Peyer's patch (tissue), 4 donors: ENCODE measurements at regions not wholly inside any gene's neighbourhood (a gene's known extent, or its start where the extent isn't known, plus 50 kb on each side); places are given as distances from the start of the nearest gene placed in this dataset.

ENCODE experiments used
- POLR2A ChIP-seq, 2 donors: fragments of 450-650 bp; IDR thresholded peaks; one replicate each; pipeline ENCODE4 v1.5.1; 2017; ENCODE audit warnings: antibody characterized with exemption in 2 of 2, mild to moderate bottlenecking in 2 of 2, moderate library complexity in 2 of 2
- TF ChIP-seq, protein P1 (sequence below), 6 experiments: fragments of 450-650 bp in 4 of 6; fragments of 200-600 bp in 2 of 6; sonication (generic) in 1 of 6; IDR thresholded peaks; one replicate each; pipeline ENCODE4 v1.5.1; 2017 to 2019; ENCODE audit warnings: antibody characterized with exemption in 6 of 6, mild to moderate bottlenecking in 3 of 6, moderate library complexity in 1 of 6

DNA sequence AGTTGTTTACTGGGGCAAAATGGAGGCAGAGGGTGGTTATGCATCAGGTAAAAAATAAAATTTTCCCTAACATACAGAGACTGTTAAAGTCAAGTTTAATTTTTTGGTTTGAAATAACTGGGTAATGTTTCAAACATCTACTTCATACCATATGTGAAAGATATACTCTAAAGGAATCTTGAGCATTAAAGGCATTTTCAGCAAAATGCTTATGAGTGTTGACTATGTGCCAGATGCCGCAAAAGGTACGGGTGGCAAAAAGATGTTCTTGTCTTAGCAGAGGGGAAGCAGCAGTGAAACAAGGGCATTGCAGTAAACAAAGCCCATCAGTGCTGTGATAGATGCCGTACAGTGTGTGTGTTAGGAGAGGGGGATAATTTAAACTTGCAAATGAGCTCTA, 263.1 kb upstream of the ID2 start:
- TF ChIP-seq, protein P1, sequence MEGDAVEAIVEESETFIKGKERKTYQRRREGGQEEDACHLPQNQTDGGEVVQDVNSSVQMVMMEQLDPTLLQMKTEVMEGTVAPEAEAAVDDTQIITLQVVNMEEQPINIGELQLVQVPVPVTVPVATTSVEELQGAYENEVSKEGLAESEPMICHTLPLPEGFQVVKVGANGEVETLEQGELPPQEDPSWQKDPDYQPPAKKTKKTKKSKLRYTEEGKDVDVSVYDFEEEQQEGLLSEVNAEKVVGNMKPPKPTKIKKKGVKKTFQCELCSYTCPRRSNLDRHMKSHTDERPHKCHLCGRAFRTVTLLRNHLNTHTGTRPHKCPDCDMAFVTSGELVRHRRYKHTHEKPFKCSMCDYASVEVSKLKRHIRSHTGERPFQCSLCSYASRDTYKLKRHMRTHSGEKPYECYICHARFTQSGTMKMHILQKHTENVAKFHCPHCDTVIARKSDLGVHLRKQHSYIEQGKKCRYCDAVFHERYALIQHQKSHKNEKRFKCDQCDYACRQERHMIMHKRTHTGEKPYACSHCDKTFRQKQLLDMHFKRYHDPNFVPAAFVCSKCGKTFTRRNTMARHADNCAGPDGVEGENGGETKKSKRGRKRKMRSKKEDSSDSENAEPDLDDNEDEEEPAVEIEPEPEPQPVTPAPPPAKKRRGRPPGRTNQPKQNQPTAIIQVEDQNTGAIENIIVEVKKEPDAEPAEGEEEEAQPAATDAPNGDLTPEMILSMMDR (IDR thresholded peaks at IDR 0.05), result no peak
- no peak for TF ChIP-seq POLR2A (IDR thresholded peaks at IDR 0.05)
